B cell (primary cell): ENCODE measurements at regions not wholly inside any gene's neighbourhood (a gene's known extent, or its start where the extent isn't known, plus 50 kb on each side); places are given as distances from the start of the nearest gene placed in this dataset.

Experiments
- ATAC-seq: fragments of 200-7000 bp; cut with Tn5 transposase; one replicate; pipeline ENCODE4 v1.10.0; 2021; ENCODE audit warnings: low read depth, mild to moderate bottlenecking, moderate number of reproducible peaks, moderate library complexity
- CTCF ChIA-PET: fragments of 350-600 bp; sonication (Branson Sonifier 250); formaldehyde crosslinking; loops from one replicate; lab custom pipeline; 2021; ENCODE audit warnings: antibody characterized with exemption, inconsistent platforms; lab: Charles Lee
- POLR2A ChIA-PET: fragments of 350-600 bp; sonication (Branson Sonifier 250); formaldehyde crosslinking; loops from one replicate; lab custom pipeline; 2021; ENCODE audit warnings: antibody characterized with exemption; lab: Charles Lee
- DNase-seq: peaks from one replicate; pipeline ENCODE4 v3.0.0; 2013
- H2AFZ ChIP-seq: 2 replicates; pipeline ENCODE4 v1.6.1; 2012; ENCODE audit warnings: mild to moderate bottlenecking, low read depth, low read length; ENCODE audit not compliant: insufficient read depth, poor library complexity, severe bottlenecking
- H3K27ac ChIP-seq, 2 donors: 1 replicate in 1 of 2; 2 replicates in 1 of 2; pipeline ENCODE4 v1.5.1; 2012 to 2013; ENCODE audit warnings: low read length in 2 of 2, mild to moderate bottlenecking in 2 of 2, moderate library complexity in 1 of 2
- H3K27me3 ChIP-seq, 4 experiments: fragments of 200-600 bp in 1 of 4; sonication (generic) in 1 of 4; replicated peaks in 1 of 4; 1 replicate in 2 of 4; 2 replicates in 2 of 4; pipeline versions ENCODE4 v1.6.1 to v1.7.0; 2013 to 2016; ENCODE audit warnings: low read length in 3 of 4, mild to moderate bottlenecking in 2 of 4, mixed read lengths in 1 of 4, moderate library complexity in 1 of 4; ENCODE audit not compliant: insufficient read depth in 4 of 4, control insufficient read depth in 3 of 4; ENCODE audit errors: control extremely low read depth in 1 of 4
- H3K36me3 ChIP-seq, 2 experiments: replicated peaks in 1 of 2; 1 replicate in 1 of 2; 2 replicates in 1 of 2; pipeline versions ENCODE4 v1.6.1 to v1.7.1; 2013; ENCODE audit warnings: low read length in 1 of 2; ENCODE audit not compliant: insufficient read depth in 2 of 2, control insufficient read depth in 1 of 2; ENCODE audit errors: control extremely low read depth in 1 of 2, extremely low read depth in 1 of 2
- H3K4me1 ChIP-seq, 2 donors: fragments of 200-600 bp in 1 of 2; sonication (generic) in 1 of 2; 1 replicate in 1 of 2; 2 replicates in 1 of 2; pipeline versions ENCODE4 v1.5.1 to v1.6.1; 2013 to 2017; ENCODE audit warnings: low read length in 2 of 2; ENCODE audit not compliant: control insufficient read depth in 2 of 2, insufficient read depth in 2 of 2
- H3K4me2 ChIP-seq: replicated peaks from 2 replicates; pipeline ENCODE3; 2012; ENCODE audit warnings: mild to moderate bottlenecking, low read depth, low read length; ENCODE audit not compliant: poor library complexity, severe bottlenecking
- H3K4me3 ChIP-seq, 5 experiments: fragments of 200-600 bp in 1 of 5; sonication (generic) in 1 of 5; 1 replicate in 3 of 5; 2 replicates in 2 of 5; pipeline versions ENCODE4 v1.5.1 to v1.7.0; 2011 to 2016; ENCODE audit warnings: low read length in 4 of 5, mild to moderate bottlenecking in 4 of 5, low read depth in 2 of 5, control low read depth in 1 of 5, moderate library complexity in 1 of 5; ENCODE audit not compliant: insufficient read depth in 1 of 5; ENCODE audit errors: control extremely low read depth in 1 of 5, extremely low read depth in 1 of 5
- H3K79me2 ChIP-seq: fragments of 200-600 bp; sonication (generic); one replicate; pipeline ENCODE4 v1.6.0; 2016; ENCODE audit warnings: low read length; ENCODE audit not compliant: control insufficient read depth, insufficient read depth
- H3K9ac ChIP-seq: fragments of 200-600 bp; sonication (generic); 2 replicates; pipeline ENCODE4 v1.6.1; 2017; ENCODE audit warnings: mild to moderate bottlenecking, low read length, moderate library complexity
- H3K9me3 ChIP-seq, 3 donors: one replicate each; pipeline versions ENCODE4 v1.6.1 to v1.7.1; 2013; ENCODE audit warnings: low read length in 2 of 3; ENCODE audit not compliant: control insufficient read depth in 2 of 3, insufficient read depth in 1 of 3; ENCODE audit errors: control extremely low read depth in 1 of 3
- H4K20me1 ChIP-seq: 2 replicates; pipeline ENCODE4 v1.6.0; 2012; ENCODE audit warnings: mild to moderate bottlenecking, low read length; ENCODE audit not compliant: insufficient read depth, control insufficient read depth, poor library complexity, severe bottlenecking
- H3K27ac Mint-ChIP-seq: one replicate; pipeline ENCODE4 v1.8.0; 2021; ENCODE audit warnings: mixed read lengths
- H3K27me3 Mint-ChIP-seq: one replicate; pipeline ENCODE4 v1.8.0; 2021; ENCODE audit warnings: mixed read lengths
- H3K4me1 Mint-ChIP-seq: one replicate; pipeline ENCODE4 v1.8.0; 2021; ENCODE audit warnings: mixed read lengths
- H3K4me3 Mint-ChIP-seq: one replicate; pipeline ENCODE4 v1.8.0; 2021; ENCODE audit warnings: mixed read lengths
- H3K9me3 Mint-ChIP-seq: one replicate; pipeline ENCODE4 v1.8.0; 2022; ENCODE audit warnings: mixed read lengths; ENCODE audit not compliant: insufficient read depth
- EZH2 ChIP-seq: IDR thresholded peaks from 2 replicates; pipeline ENCODE4 v1.6.1; 2012; ENCODE audit warnings: borderline replicate concordance, low read depth, mild to moderate bottlenecking, moderate library complexity, low read length; ENCODE audit not compliant: insufficient read depth, poor library complexity, severe bottlenecking
- WGBS: methylation state at CpG from one replicate; pipeline ENCODE4 v1.1.5; 2013; ENCODE audit warnings: missing lambda C conversion rate; ENCODE audit not compliant: insufficient coverage; 5-methylcytosine and 5-hydroxymethylcytosine counted together
- intact Hi-C: fragments of 100-400 bp; cut with micrococcal nuclease; formaldehyde crosslinking; loops from one replicate; pipeline ENCODE4 v1.10.0; 2022
- TF ChIP-seq, protein P1 (sequence below): fragments of 200-600 bp; IDR thresholded peaks from one replicate; pipeline ENCODE4 v1.8.0; 2022; ENCODE audit warnings: antibody characterized with exemption, mild to moderate bottlenecking

DNA sequence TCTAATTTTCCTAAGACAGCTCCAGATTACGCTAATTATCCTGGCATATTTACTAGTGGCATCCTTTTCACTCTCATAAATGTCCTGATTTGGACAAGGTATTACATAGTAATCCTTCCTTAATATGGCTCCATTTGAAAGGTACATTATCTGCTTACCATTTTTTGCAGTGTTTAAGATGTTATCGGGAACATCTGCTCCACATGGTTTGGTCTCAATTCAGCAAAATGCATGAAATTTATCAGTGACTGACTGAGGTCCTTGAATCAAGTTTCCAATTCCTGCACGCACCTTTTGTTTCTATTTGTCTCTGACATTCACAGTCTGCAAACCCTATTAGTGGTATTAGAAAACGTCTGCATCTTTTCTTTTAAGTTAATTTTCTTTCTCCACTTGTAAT, 384.1 kb upstream of the KIAA1217 start:
- ChIA-PET POLR2A (no interaction called here), CTCF (no interaction called here)
- Histone ChIP-seq H3K9me3 (no peaks in the 10 kb centered on the region), H3K27me3 (no peaks in the 10 kb centered on the region), H3K27ac (no peak overlapping the region), H3K36me3 (no peaks in the 10 kb centered on the region), H3K4me3 (no peak overlapping the region), H4K20me1 (no peaks in the 10 kb centered on the region), H3K9ac (no peak overlapping the region), H3K4me2 (no peak overlapping the region), H3K4me1 (peaks cover 6 to 8% of the 10 kb centered on the region in 2 donors), H3K79me2 (no peaks in the 10 kb centered on the region), H2AFZ (no peak overlapping the region)
- 100% methylated on average over 1 of the region's 4 CpGs for WGBS
- intact Hi-C loops: no loop called here
- ATAC-seq (no peak), DNase-seq (no peak)
- Mint-ChIP-seq H3K4me3 (no peak overlapping the region), H3K27ac (no peak overlapping the region), H3K9me3 (no peaks in the 10 kb centered on the region), H3K27me3 (no peaks in the 10 kb centered on the region), H3K4me1 (peaks cover 12% of the 10 kb centered on the region)
- TF ChIP-seq EZH2: no peak
- TF ChIP-seq, protein P1, sequence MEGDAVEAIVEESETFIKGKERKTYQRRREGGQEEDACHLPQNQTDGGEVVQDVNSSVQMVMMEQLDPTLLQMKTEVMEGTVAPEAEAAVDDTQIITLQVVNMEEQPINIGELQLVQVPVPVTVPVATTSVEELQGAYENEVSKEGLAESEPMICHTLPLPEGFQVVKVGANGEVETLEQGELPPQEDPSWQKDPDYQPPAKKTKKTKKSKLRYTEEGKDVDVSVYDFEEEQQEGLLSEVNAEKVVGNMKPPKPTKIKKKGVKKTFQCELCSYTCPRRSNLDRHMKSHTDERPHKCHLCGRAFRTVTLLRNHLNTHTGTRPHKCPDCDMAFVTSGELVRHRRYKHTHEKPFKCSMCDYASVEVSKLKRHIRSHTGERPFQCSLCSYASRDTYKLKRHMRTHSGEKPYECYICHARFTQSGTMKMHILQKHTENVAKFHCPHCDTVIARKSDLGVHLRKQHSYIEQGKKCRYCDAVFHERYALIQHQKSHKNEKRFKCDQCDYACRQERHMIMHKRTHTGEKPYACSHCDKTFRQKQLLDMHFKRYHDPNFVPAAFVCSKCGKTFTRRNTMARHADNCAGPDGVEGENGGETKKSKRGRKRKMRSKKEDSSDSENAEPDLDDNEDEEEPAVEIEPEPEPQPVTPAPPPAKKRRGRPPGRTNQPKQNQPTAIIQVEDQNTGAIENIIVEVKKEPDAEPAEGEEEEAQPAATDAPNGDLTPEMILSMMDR: no peak

GRCh38 chr10:23826421-23826820, 382.5 kb upstream of the KIAA1217 start:
- no peaks in the 10 kb centered on the region for H3K4me1 ChIP-seq
- 43% methylated on average over 5 of the region's 9 CpGs for WGBS
- H3K9ac ChIP-seq: no peak overlapping the region
- no peak overlapping the region for H3K4me3 ChIP-seq
- Mint-ChIP-seq H3K27me3 (no peaks in the 10 kb centered on the region), H3K27ac (no peak overlapping the region), H3K4me3 (no peak overlapping the region), H3K4me1 (peaks cover 1% of the 10 kb centered on the region), H3K9me3 (no peaks in the 10 kb centered on the region)
- TF ChIP-seq, protein P1: no peak
- TF ChIP-seq EZH2: no peak
- ATAC-seq: no peak
- H3K27me3 ChIP-seq: no peaks in the 10 kb centered on the region
- no peak overlapping the region for H3K27ac ChIP-seq
- no peaks in the 10 kb centered on the region for H3K36me3 ChIP-seq
- no peaks in the 10 kb centered on the region for H3K79me2 ChIP-seq
- no peaks in the 10 kb centered on the region for H3K9me3 ChIP-seq
- no peak overlapping the region for H3K4me2 ChIP-seq
- POLR2A ChIA-PET: no interaction called here
- DNase-seq: no peak
- no peak overlapping the region for H2AFZ ChIP-seq
- intact Hi-C loops: no loop called here
- no peaks in the 10 kb centered on the region for H4K20me1 ChIP-seq
- CTCF ChIA-PET: no interaction called here
